ENCODE measurements at regions not wholly inside any gene's neighbourhood (a gene's known extent, or its start where the extent isn't known, plus 50 kb on each side); places are given as distances from the start of the nearest gene placed in this dataset.

DNA sequence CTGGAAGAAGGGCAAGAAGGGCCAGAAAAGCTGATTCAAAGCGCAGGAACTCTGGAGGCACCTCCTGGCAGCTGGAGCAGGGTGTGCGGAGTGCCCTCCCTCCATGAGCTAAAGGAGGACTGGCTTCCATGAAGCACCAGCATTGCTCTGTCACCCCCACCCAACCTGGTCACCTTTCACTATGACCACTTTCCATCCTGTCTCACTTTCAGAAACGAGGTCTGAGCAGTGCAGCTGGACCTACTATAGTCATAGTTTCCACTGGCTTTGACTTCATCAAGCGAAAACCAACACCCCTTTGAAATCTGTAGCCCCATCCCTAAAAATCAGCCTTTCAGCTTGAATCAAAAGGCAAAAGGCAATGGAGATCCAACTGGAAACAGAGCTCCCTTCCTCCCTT is 84.8 kb upstream of the CACNA1E start:
- H3K9me3 ChIP-seq = no peaks in the 10 kb centered on the region
- intact Hi-C loops (cut with DNase I) = no loop called here
- no peaks in the 10 kb centered on the region for H3K36me3 ChIP-seq
- ATAC-seq (no peak), DNase-seq (no peak)
- no peak overlapping the region for H3K27ac ChIP-seq
- H3K4me3 ChIP-seq = no peak overlapping the region
- no peaks in the 10 kb centered on the region for H3K4me1 ChIP-seq
- TF ChIP-seq, protein P1, sequence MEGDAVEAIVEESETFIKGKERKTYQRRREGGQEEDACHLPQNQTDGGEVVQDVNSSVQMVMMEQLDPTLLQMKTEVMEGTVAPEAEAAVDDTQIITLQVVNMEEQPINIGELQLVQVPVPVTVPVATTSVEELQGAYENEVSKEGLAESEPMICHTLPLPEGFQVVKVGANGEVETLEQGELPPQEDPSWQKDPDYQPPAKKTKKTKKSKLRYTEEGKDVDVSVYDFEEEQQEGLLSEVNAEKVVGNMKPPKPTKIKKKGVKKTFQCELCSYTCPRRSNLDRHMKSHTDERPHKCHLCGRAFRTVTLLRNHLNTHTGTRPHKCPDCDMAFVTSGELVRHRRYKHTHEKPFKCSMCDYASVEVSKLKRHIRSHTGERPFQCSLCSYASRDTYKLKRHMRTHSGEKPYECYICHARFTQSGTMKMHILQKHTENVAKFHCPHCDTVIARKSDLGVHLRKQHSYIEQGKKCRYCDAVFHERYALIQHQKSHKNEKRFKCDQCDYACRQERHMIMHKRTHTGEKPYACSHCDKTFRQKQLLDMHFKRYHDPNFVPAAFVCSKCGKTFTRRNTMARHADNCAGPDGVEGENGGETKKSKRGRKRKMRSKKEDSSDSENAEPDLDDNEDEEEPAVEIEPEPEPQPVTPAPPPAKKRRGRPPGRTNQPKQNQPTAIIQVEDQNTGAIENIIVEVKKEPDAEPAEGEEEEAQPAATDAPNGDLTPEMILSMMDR (IDR thresholded peaks at IDR 0.05) = no peak
- peaks cover 7% of the 10 kb centered on the region for H3K27me3 ChIP-seq (ENCODE audit: low read depth)

DNA sequence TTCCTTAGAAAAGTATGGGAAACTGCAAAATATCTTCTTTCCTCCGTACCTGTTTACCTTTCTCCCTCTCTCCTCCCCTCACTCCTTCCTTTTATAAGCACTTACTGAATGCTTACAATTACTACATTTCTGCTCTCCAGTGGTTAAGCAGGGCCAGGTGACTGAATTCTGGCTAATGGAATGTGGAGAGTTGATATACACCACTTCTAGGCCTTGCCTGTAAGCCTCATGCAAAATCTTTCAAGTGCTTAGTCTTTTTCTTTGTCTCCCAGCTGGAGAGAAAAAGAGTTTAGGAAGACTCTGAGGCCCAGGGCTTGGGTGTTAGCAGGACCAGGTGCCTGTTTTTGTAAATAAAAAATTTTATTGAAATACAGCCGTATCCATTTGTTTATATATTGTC is 77.7 kb upstream of the CACNA1E start:
- TF ChIP-seq, protein P1 (IDR thresholded peaks at IDR 0.05) = no peak
- Histone ChIP-seq H3K9me3 (no peaks in the 10 kb centered on the region), H3K27ac (no peak overlapping the region), H3K4me1 (no peaks in the 10 kb centered on the region), H3K36me3 (no peaks in the 10 kb centered on the region), H3K4me3 (no peak overlapping the region), H3K27me3 (ENCODE audit: low read depth) (peaks cover 3% of the 10 kb centered on the region)
- no peak for DNase-seq
- intact Hi-C loops (cut with DNase I) = no loop called here
- ATAC-seq = peak; percentile 24 to 46

DNA sequence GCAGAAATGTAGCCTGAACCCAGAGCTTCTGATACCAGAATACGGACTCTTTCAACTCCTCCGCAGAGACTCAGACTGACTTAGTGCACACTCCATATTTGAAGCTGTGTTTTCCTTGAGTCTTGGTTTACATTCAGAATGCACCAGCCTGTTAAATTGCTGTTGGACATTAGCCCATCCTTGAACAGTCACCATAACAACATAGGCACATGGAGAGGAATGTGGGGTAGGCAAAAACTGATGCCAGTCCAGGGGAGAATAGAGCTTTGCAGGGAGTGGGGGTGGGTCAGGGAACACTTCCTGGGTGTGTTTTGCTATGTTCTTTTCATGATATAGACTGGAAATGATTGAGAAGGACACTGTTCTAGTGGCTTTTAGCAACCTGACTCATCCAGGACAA is 76.3 kb upstream of the CACNA1E start:
- TF ChIP-seq, protein P1 (IDR thresholded peaks at IDR 0.05) = no peak
- Histone ChIP-seq H3K27me3 (ENCODE audit: low read depth) (no peaks in the 10 kb centered on the region), H3K4me1 (no peaks in the 10 kb centered on the region), H3K4me3 (no peak overlapping the region), H3K27ac (no peak overlapping the region), H3K9me3 (no peaks in the 10 kb centered on the region), H3K36me3 (no peaks in the 10 kb centered on the region)
- intact Hi-C loops (cut with DNase I) = no loop called here
- ATAC-seq = no peak
- no peak for DNase-seq

DNA sequence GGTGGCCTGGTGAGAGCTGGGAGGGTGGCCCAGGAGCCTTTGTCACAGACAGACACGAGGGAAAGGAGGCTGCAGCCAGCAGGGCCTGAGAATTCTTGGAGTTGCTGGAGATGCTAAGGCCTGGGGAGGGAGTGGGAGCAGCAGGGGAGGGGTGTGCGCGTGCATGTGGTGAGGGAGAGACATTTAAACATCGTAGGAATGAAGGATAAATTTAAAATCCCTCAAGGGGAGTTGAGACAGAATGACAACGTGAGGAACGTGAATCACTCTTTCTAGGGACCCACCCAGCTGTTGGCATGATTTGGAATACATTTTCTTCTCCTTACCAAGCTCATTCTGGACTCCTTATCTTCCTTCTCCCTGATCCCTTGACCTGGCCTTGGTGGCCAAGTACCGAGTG is 73.3 kb upstream of the CACNA1E start:
- no peak overlapping the region for H3K27ac ChIP-seq
- ATAC-seq (no peak), DNase-seq (no peak)
- H3K36me3 ChIP-seq = no peaks in the 10 kb centered on the region
- H3K4me1 ChIP-seq = no peaks in the 10 kb centered on the region
- no peaks in the 10 kb centered on the region for H3K27me3 ChIP-seq (ENCODE audit: low read depth)
- TF ChIP-seq, protein P1 (IDR thresholded peaks at IDR 0.05) = no peak
- H3K4me3 ChIP-seq = no peak overlapping the region
- intact Hi-C loops (cut with DNase I) = no loop called here
- no peaks in the 10 kb centered on the region for H3K9me3 ChIP-seq

DNA sequence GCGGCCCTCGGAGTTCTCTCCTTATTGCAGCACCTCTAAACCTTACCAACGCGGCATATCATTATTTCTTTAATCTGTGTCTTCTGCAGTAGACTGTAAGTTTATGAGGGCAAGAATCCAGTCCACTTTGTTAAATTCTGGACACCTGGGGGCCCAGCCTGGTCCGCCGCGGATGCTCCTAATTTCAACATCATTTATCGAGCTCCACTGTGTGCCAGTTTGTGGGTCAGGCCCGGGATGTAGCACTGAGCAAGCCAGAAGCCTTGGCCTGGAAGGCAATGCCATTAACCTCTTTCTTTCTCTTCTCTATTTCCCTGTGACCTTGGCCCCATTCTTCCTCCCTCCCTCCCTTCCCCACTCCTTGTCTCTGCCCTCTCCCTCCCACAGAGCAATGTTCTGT is 70.6 kb upstream of the CACNA1E start:
- DNase-seq = no peak
- intact Hi-C loops (cut with DNase I) = no loop called here
- Histone ChIP-seq H3K36me3 (no peaks in the 10 kb centered on the region), H3K27ac (no peak overlapping the region), H3K4me3 (no peak overlapping the region), H3K27me3 (ENCODE audit: low read depth) (no peaks in the 10 kb centered on the region), H3K9me3 (no peaks in the 10 kb centered on the region), H3K4me1 (no peaks in the 10 kb centered on the region)
- ATAC-seq = no peak
- TF ChIP-seq, protein P1 (IDR thresholded peaks at IDR 0.05) = no peak
